A549 (cell line): ENCODE measurements at regions not wholly inside any gene's neighbourhood (a gene's known extent, or its start where the extent isn't known, plus 50 kb on each side); places are given as distances from the start of the nearest gene placed in this dataset.

Source experiments
- ATAC-seq, 2 experiments: fragments of 200-7000 bp in 1 of 2; fragments of >200 bp in 1 of 2; cut with Nextera tagmentation in 1 of 2; cut with Tn5 transposase in 1 of 2; 3 replicates each; pipeline versions ENCODE4 v1.8.0 to v1.9.1; 2018 to 2020; ENCODE audit warnings: mild to moderate bottlenecking in 1 of 2, moderate library complexity in 1 of 2
- CTCF ChIA-PET: fragments of 300-600 bp; sonication (Branson Sonifier 250); formaldehyde crosslinking; extraction: SDS; loops from one replicate; lab custom pipeline; 2021; ENCODE audit warnings: antibody characterized with exemption, inconsistent platforms; lab: Yijun Ruan, JAX
- POLR2A ChIA-PET: fragments of 350-600 bp; formaldehyde crosslinking; extraction: SDS; loops from one replicate; lab custom pipeline; 2021; ENCODE audit warnings: antibody characterized with exemption, inconsistent platforms; lab: Yijun Ruan, JAX
- DNase-seq, 2 experiments: peaks; one replicate each; pipeline versions ENCODE4 v3.0.0 to v3.0.0-alpha.2; 2011 to 2016; ENCODE audit warnings: low read depth in 1 of 2, low spot score in 1 of 2
- FAIRE-seq: peaks from 2 replicates; lab custom pipeline; 2011; peaks lifted over from hg19 to GRCh38; lab: Jason Lieb, UNC
- H3K27ac ChIP-seq, 2 experiments: fragments of >200 bp; sonication (Bioruptor Twin); formaldehyde crosslinking; 3 replicates each; pipeline ENCODE4 v1.5.1; 2016 to 2017
- H3K4me1 ChIP-seq: fragments of >200 bp; sonication (Bioruptor Twin); formaldehyde crosslinking; 3 replicates; pipeline ENCODE4 v1.6.1; 2016
- H3K4me2 ChIP-seq: fragments of >200 bp; sonication (Bioruptor Twin); formaldehyde crosslinking; 3 replicates; pipeline ENCODE4 v1.6.1; 2016
- H3K4me3 ChIP-seq: fragments of >200 bp; sonication (Bioruptor Twin); formaldehyde crosslinking; 3 replicates; pipeline ENCODE4 v1.5.1; 2016
- H3K9me3 ChIP-seq: fragments of >200 bp; sonication (Bioruptor Twin); formaldehyde crosslinking; 3 replicates; pipeline ENCODE4 v1.6.1; 2016
- CEBPB ChIP-seq, 2 experiments: fragments of >200 bp in 1 of 2; sonication (Bioruptor Twin) in 1 of 2; formaldehyde crosslinking in 1 of 2; IDR thresholded peaks; 2 replicates each; pipeline ENCODE4 v1.6.1; 2012 to 2016
- CTCF ChIP-seq: fragments of >200 bp; sonication (Bioruptor Twin); formaldehyde crosslinking; IDR thresholded peaks from 3 replicates; pipeline ENCODE4 v1.5.1; 2016
- EHMT2 ChIP-seq: fragments of 200-600 bp; sonication (generic); IDR thresholded peaks from 2 replicates; pipeline ENCODE4 v1.6.1; 2016; ENCODE audit warnings: antibody characterized with exemption, low read depth, mild to moderate bottlenecking, moderate library complexity
- ESRRA ChIP-seq: fragments of 150-350 bp; IDR thresholded peaks from 2 replicates; pipeline ENCODE4 v1.6.1; 2014; ENCODE audit warnings: mild to moderate bottlenecking, low read length, borderline replicate concordance
- FOSB ChIP-seq: fragments of 250-450 bp; sonication (Bioruptor Pico); IDR thresholded peaks from 2 replicates; pipeline ENCODE4 v1.5.0; 2020; ENCODE audit warnings: mild to moderate bottlenecking, moderate library complexity
- FOXS1 ChIP-seq: fragments of 250-450 bp; sonication (Bioruptor Pico); IDR thresholded peaks from 2 replicates; pipeline ENCODE4 v1.5.0; 2020; ENCODE audit warnings: mild to moderate bottlenecking, moderate library complexity
- HDAC2 ChIP-seq: fragments of 200-600 bp; sonication (generic); IDR thresholded peaks from 2 replicates; pipeline ENCODE4 v1.6.1; 2016
- HEYL ChIP-seq: fragments of 250-450 bp; sonication (Bioruptor Pico); IDR thresholded peaks from 2 replicates; pipeline ENCODE4 v1.8.0; 2021; ENCODE audit warnings: mild to moderate bottlenecking, moderate library complexity
- HOXB13 ChIP-seq: fragments of 250-450 bp; sonication (Bioruptor Pico); IDR thresholded peaks from 2 replicates; pipeline ENCODE4 v1.5.0; 2020; ENCODE audit warnings: low read depth, mild to moderate bottlenecking, moderate library complexity
- JUN ChIP-seq, 2 experiments: fragments of >200 bp; sonication (Bioruptor Twin); formaldehyde crosslinking; IDR thresholded peaks; 2 replicates in 1 of 2; 3 replicates in 1 of 2; pipeline ENCODE4 v1.6.1; 2016 to 2017
- JUNB ChIP-seq: fragments of >200 bp; sonication (Bioruptor Twin); formaldehyde crosslinking; IDR thresholded peaks from 2 replicates; pipeline ENCODE4 v1.6.1; 2016
- KDM1A ChIP-seq: fragments of 200-600 bp; sonication (generic); IDR thresholded peaks from 2 replicates; pipeline ENCODE4 v1.6.1; 2016; ENCODE audit warnings: low read depth, mild to moderate bottlenecking
- MAZ ChIP-seq: fragments of 150-350 bp; IDR thresholded peaks from 2 replicates; pipeline ENCODE4 v1.6.1; 2014; ENCODE audit warnings: antibody characterized with exemption, low read depth, low read length, borderline replicate concordance
- MYC ChIP-seq: IDR thresholded peaks from 2 replicates; pipeline ENCODE4 v1.6.1; 2012; ENCODE audit warnings: mild to moderate bottlenecking, inconsistent platforms, low read length, improper control_type of control experiment, borderline replicate concordance
- NR3C1 ChIP-seq: fragments of >200 bp; sonication (Bioruptor Twin); formaldehyde crosslinking; IDR thresholded peaks from 3 replicates; pipeline ENCODE4 v1.6.1; 2017
- RAD21 ChIP-seq, 2 experiments: fragments of >200 bp in 1 of 2; sonication (Bioruptor Twin) in 1 of 2; formaldehyde crosslinking in 1 of 2; IDR thresholded peaks in 1 of 2; conservative IDR thresholded peaks in 1 of 2; 2 replicates in 1 of 2; 3 replicates in 1 of 2; pipeline ENCODE4 v1.6.1; 2012 to 2018; ENCODE audit warnings: inconsistent platforms in 1 of 2
- RARB ChIP-seq: fragments of 250-450 bp; sonication (Bioruptor Pico); IDR thresholded peaks from 2 replicates; pipeline ENCODE4 v1.8.0; 2021; ENCODE audit warnings: mild to moderate bottlenecking, moderate library complexity
- RFX5 ChIP-seq: fragments of 450-650 bp; IDR thresholded peaks from 2 replicates; pipeline ENCODE4 v1.7.1; 2014; ENCODE audit warnings: antibody characterized with exemption, mild to moderate bottlenecking, moderate library complexity
- RNF2 ChIP-seq: fragments of 200-600 bp; sonication (generic); IDR thresholded peaks from 2 replicates; pipeline ENCODE4 v1.6.1; 2016; ENCODE audit warnings: low read depth, mild to moderate bottlenecking, antibody characterized with exemption, moderate library complexity, borderline replicate concordance
- SMC3 ChIP-seq: fragments of >200 bp; sonication (Bioruptor Twin); formaldehyde crosslinking; IDR thresholded peaks from 3 replicates; pipeline ENCODE4 v1.6.1; 2018; ENCODE audit warnings: inconsistent platforms
- TFCP2L1 ChIP-seq: fragments of 250-450 bp; sonication (Bioruptor Pico); IDR thresholded peaks from 2 replicates; pipeline ENCODE4 v1.5.0; 2021; ENCODE audit warnings: mild to moderate bottlenecking
- USF2 ChIP-seq: fragments of 450-650 bp; IDR thresholded peaks from 2 replicates; pipeline ENCODE4 v1.6.1; 2014; ENCODE audit warnings: antibody characterized with exemption
- ZC3H11A ChIP-seq: fragments of 450-650 bp; IDR thresholded peaks from 2 replicates; pipeline ENCODE4 v1.6.1; 2014; ENCODE audit warnings: antibody characterized with exemption, mild to moderate bottlenecking
- ZFP36 ChIP-seq: fragments of 450-650 bp; IDR thresholded peaks from 2 replicates; pipeline ENCODE4 v1.6.1; 2014; ENCODE audit warnings: borderline replicate concordance; ENCODE audit not compliant: partially characterized antibody
- ZSCAN20 ChIP-seq: fragments of 250-450 bp; sonication (Bioruptor Pico); IDR thresholded peaks from 2 replicates; pipeline ENCODE4 v1.8.0; 2022; ENCODE audit warnings: mild to moderate bottlenecking, moderate library complexity
- WGBS: methylation state at CpG from one replicate; pipeline ENCODE4 v1.1.6; 2017; ENCODE audit errors: missing lambda C conversion rate; 5-methylcytosine and 5-hydroxymethylcytosine counted together
- TF ChIP-seq, protein P1 (sequence below): fragments of 250-450 bp; sonication (Bioruptor Pico); IDR thresholded peaks from 2 replicates; pipeline ENCODE4 v1.5.0; 2021; ENCODE audit warnings: mild to moderate bottlenecking, moderate library complexity, borderline replicate concordance
- TF ChIP-seq, protein P2 (sequence below): fragments of >200 bp; sonication (Bioruptor Twin); formaldehyde crosslinking; IDR thresholded peaks from 2 replicates; pipeline ENCODE4 v1.6.1; 2016

- no peak for ATAC-seq
- 91% methylated on average over 1 of the region's 1 CpG for WGBS
- no peak for FAIRE-seq
- Histone ChIP-seq H3K27ac (no peak overlapping the region), H3K4me1 (no peaks in the 10 kb centered on the region), H3K9me3 (peaks cover 18% of the 10 kb centered on the region), H3K4me2 (no peak overlapping the region), H3K4me3 (no peak overlapping the region)
- ChIA-PET POLR2A (no interaction called here), CTCF (no interaction called here)
- DNase-seq: no peak
- TF ChIP-seq SMC3 (no peak), EHMT2 (no peak), FOXS1 (CRISPR knock-in tag) (no peak), FOSB (CRISPR knock-in tag) (no peak), ZFP36 (peak; percentile 45)
- TF ChIP-seq, all 56 proteins: peak for 1
Measured at GRCh38 chr12:40581889-40582288, 110.3 kb upstream of the CNTN1 start.

- FAIRE-seq: no peak
- no peak overlapping the region for H3K4me3 ChIP-seq
- DNase-seq: no peak
- H3K27ac ChIP-seq: no peak overlapping the region
- ATAC-seq: no peak
- CTCF ChIA-PET: no interaction called here
- H3K9me3 ChIP-seq: peaks cover 18% of the 10 kb centered on the region
- POLR2A ChIA-PET: no interaction called here
- TF ChIP-seq, protein P1, sequence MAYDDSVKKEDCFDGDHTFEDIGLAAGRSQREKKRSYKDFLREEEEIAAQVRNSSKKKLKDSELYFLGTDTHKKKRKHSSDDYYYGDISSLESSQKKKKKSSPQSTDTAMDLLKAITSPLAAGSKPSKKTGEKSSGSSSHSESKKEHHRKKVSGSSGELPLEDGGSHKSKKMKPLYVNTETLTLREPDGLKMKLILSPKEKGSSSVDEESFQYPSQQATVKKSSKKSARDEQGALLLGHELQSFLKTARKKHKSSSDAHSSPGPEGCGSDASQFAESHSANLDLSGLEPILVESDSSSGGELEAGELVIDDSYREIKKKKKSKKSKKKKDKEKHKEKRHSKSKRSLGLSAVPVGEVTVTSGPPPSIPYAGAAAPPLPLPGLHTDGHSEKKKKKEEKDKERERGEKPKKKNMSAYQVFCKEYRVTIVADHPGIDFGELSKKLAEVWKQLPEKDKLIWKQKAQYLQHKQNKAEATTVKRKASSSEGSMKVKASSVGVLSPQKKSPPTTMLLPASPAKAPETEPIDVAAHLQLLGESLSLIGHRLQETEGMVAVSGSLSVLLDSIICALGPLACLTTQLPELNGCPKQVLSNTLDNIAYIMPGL (CRISPR knock-in tag): no peak
- TF ChIP-seq USF2: no peak
- TF ChIP-seq HEYL: no peak
- no peak for TF ChIP-seq MAZ
- TF ChIP-seq RFX5: no peak
- H3K4me2 ChIP-seq: no peak overlapping the region
- no peaks in the 10 kb centered on the region for H3K4me1 ChIP-seq
Measured at GRCh38 chr12:40583743-40584142, 108.5 kb upstream of the CNTN1 start.

GRCh38 chr12:40584763-40585162 is 107.5 kb upstream of the CNTN1 start:
- Histone ChIP-seq H3K4me3 (no peak overlapping the region), H3K4me1 (peaks cover 8% of the 10 kb centered on the region; the same call in 1 of the 3 replicates), H3K4me2 (no peak overlapping the region), H3K27ac (no peak overlapping the region), H3K9me3 (peaks cover 18% of the 10 kb centered on the region)
- ATAC-seq (no peak), DNase-seq (no peak), FAIRE-seq (no peak)
- TF ChIP-seq RNF2: no peak
- no peak for TF ChIP-seq FOSB (CRISPR knock-in tag)
- TF ChIP-seq FOXS1 (CRISPR knock-in tag): no peak
- no peak for TF ChIP-seq NR3C1
- TF ChIP-seq MYC: no peak
- TF ChIP-seq TFCP2L1 (CRISPR knock-in tag): no peak
- TF ChIP-seq USF2: no peak
- TF ChIP-seq ESRRA: no peak
- TF ChIP-seq, protein P2, sequence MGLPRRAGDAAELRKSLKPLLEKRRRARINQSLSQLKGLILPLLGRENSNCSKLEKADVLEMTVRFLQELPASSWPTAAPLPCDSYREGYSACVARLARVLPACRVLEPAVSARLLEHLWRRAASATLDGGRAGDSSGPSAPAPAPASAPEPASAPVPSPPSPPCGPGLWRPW: no peak
- TF ChIP-seq JUN (IDR thresholded peaks at IDR 0.05): no peak
- no peak for TF ChIP-seq KDM1A
- no peak for TF ChIP-seq ZC3H11A
- TF ChIP-seq HOXB13: no peak
- TF ChIP-seq CEBPB (IDR thresholded peaks at IDR 0.05): no peak
- no peak for TF ChIP-seq RARB (CRISPR knock-in tag)
- TF ChIP-seq HDAC2: no peak
- no peak for TF ChIP-seq CTCF
- no peak for TF ChIP-seq ZSCAN20 (CRISPR knock-in tag)
- no peak for TF ChIP-seq RAD21 (conservative IDR thresholded peaks at IDR 0.05 in 1 of 2, IDR thresholded peaks at IDR 0.05 in 1 of 2)
- no peak for TF ChIP-seq JUNB
- CTCF ChIA-PET: interaction anchor here (0.6 kb wide), 1 partner anchor 42 kb away, joined by 3 read pairs; no protein-coding TSS in a partner anchor
- POLR2A ChIA-PET: no interaction called here
- 42% methylated on average over 2 of the region's 2 CpGs for WGBS
